KMS-11 (cell line): ENCODE measurements at regions not wholly inside any gene's neighbourhood (a gene's known extent, or its start where the extent isn't known, plus 50 kb on each side); places are given as distances from the start of the nearest gene placed in this dataset.

ENCODE experiments used
- H2AFZ ChIP-seq: fragments of 200-600 bp; sonication (generic); 2 replicates; pipeline ENCODE4 v1.6.1; 2016; ENCODE audit warnings: antibody characterized with exemption, mixed run types, low read depth
- H3K27ac ChIP-seq: fragments of 200-600 bp; sonication (generic); 2 replicates; pipeline ENCODE4 v1.6.1; 2016; ENCODE audit warnings: mild to moderate bottlenecking, mixed run types
- H3K27me3 ChIP-seq: fragments of 200-600 bp; sonication (generic); 2 replicates; pipeline ENCODE4 v1.6.1; 2017; ENCODE audit warnings: mild to moderate bottlenecking, low read depth, mixed run types, moderate library complexity; ENCODE audit not compliant: insufficient read depth
- H3K36me3 ChIP-seq: fragments of 200-600 bp; sonication (generic); 2 replicates; pipeline ENCODE4 v1.6.1; 2017; ENCODE audit warnings: mild to moderate bottlenecking, mixed run types; ENCODE audit not compliant: insufficient read depth
- H3K4me1 ChIP-seq: fragments of 200-600 bp; sonication (generic); 2 replicates; pipeline ENCODE4 v1.6.1; 2016; ENCODE audit warnings: mild to moderate bottlenecking, low read depth, mixed run types; ENCODE audit not compliant: poor library complexity, severe bottlenecking
- H3K4me2 ChIP-seq: fragments of 200-600 bp; sonication (generic); 2 replicates; pipeline ENCODE4 v1.7.0; 2016; ENCODE audit warnings: mild to moderate bottlenecking, mixed run types
- H3K4me3 ChIP-seq: fragments of 200-600 bp; sonication (generic); IDR thresholded peaks from 2 replicates; pipeline ENCODE4 v1.6.1; 2017; ENCODE audit warnings: low read depth, low read length, mixed read lengths; ENCODE audit not compliant: insufficient read depth
- H3K79me2 ChIP-seq: fragments of 200-600 bp; sonication (generic); 2 replicates; pipeline ENCODE4 v1.6.1; 2016; ENCODE audit warnings: low read depth, mixed run types; ENCODE audit not compliant: insufficient read depth
- H3K9ac ChIP-seq: fragments of 200-600 bp; sonication (generic); 2 replicates; pipeline ENCODE4 v1.6.1; 2016; ENCODE audit warnings: mild to moderate bottlenecking, mixed run types
- H4K20me1 ChIP-seq: fragments of 200-600 bp; sonication (generic); 2 replicates; pipeline ENCODE4 v1.6.1; 2016; ENCODE audit warnings: mild to moderate bottlenecking, mixed run types; ENCODE audit not compliant: insufficient read depth
- TF ChIP-seq, protein P1 (sequence below): fragments of 200-600 bp; sonication (generic); conservative IDR thresholded peaks from 2 replicates; pipeline ENCODE4 v1.6.1; 2017; ENCODE audit warnings: low read depth, mild to moderate bottlenecking, antibody characterized with exemption, low read length, moderate library complexity, mixed read lengths

- Histone ChIP-seq H3K4me2 (no peak overlapping the region), H2AFZ (no peak overlapping the region)
- TF ChIP-seq, protein P1, sequence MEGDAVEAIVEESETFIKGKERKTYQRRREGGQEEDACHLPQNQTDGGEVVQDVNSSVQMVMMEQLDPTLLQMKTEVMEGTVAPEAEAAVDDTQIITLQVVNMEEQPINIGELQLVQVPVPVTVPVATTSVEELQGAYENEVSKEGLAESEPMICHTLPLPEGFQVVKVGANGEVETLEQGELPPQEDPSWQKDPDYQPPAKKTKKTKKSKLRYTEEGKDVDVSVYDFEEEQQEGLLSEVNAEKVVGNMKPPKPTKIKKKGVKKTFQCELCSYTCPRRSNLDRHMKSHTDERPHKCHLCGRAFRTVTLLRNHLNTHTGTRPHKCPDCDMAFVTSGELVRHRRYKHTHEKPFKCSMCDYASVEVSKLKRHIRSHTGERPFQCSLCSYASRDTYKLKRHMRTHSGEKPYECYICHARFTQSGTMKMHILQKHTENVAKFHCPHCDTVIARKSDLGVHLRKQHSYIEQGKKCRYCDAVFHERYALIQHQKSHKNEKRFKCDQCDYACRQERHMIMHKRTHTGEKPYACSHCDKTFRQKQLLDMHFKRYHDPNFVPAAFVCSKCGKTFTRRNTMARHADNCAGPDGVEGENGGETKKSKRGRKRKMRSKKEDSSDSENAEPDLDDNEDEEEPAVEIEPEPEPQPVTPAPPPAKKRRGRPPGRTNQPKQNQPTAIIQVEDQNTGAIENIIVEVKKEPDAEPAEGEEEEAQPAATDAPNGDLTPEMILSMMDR, result no peak
These were observed 209.6 kb upstream of the SLC39A10 start for GRCh38 chr2:195447323-195447975.

DNA sequence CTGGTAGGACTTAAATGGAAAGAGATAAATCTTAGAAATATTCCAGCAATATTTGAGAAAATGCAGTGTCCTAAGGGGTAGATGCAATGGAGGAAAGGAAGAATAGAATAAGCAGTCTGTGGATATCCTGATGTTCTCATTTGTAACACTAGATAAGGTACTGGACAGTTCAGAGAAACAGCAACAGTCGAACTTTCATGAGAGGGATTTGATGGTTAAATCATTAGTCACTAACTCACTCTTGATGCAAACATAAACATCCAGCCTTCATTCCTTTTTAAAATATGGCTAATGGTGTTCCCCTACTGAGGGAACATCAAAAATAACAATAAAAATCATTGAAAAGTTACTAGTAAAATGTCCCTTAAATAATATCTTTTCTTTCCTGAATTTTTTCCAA lies 211.4 kb upstream of the SLC39A10 start:
- Histone ChIP-seq H3K4me2 (no peak overlapping the region), H3K9ac (no peak overlapping the region), H4K20me1 (no peaks in the 10 kb centered on the region), H3K36me3 (no peaks in the 10 kb centered on the region), H3K4me1 (no peaks in the 10 kb centered on the region), H2AFZ (no peak overlapping the region), H3K27ac (no peak overlapping the region), H3K27me3 (no peaks in the 10 kb centered on the region), H3K79me2 (no peaks in the 10 kb centered on the region), H3K4me3 (no peak overlapping the region)
- TF ChIP-seq, protein P1, result no peak

More at GRCh38 chr2:195447323-195447975, 209.6 kb upstream of the SLC39A10 start:
- Histone ChIP-seq H3K79me2 (no peaks in the 10 kb centered on the region), H3K4me3 (no peak overlapping the region), H3K36me3 (no peaks in the 10 kb centered on the region), H3K27ac (no peak overlapping the region), H3K4me1 (no peaks in the 10 kb centered on the region), H4K20me1 (no peaks in the 10 kb centered on the region), H3K27me3 (no peaks in the 10 kb centered on the region), H3K9ac (no peak overlapping the region)

- H3K36me3 ChIP-seq, result no peaks in the 10 kb centered on the region
- H3K9ac ChIP-seq, result no peak overlapping the region
- no peaks in the 10 kb centered on the region for H3K27me3 ChIP-seq
- H3K27ac ChIP-seq, result no peak overlapping the region
- no peak overlapping the region for H2AFZ ChIP-seq
- no peaks in the 10 kb centered on the region for H3K4me1 ChIP-seq
- no peaks in the 10 kb centered on the region for H3K79me2 ChIP-seq
- H3K4me3 ChIP-seq, result no peak overlapping the region
- H4K20me1 ChIP-seq, result no peaks in the 10 kb centered on the region
- TF ChIP-seq, protein P1, result no peak
- no peak overlapping the region for H3K4me2 ChIP-seq
These were observed 213.1 kb upstream of the SLC39A10 start for GRCh38 chr2:195443926-195444325.

DNA sequence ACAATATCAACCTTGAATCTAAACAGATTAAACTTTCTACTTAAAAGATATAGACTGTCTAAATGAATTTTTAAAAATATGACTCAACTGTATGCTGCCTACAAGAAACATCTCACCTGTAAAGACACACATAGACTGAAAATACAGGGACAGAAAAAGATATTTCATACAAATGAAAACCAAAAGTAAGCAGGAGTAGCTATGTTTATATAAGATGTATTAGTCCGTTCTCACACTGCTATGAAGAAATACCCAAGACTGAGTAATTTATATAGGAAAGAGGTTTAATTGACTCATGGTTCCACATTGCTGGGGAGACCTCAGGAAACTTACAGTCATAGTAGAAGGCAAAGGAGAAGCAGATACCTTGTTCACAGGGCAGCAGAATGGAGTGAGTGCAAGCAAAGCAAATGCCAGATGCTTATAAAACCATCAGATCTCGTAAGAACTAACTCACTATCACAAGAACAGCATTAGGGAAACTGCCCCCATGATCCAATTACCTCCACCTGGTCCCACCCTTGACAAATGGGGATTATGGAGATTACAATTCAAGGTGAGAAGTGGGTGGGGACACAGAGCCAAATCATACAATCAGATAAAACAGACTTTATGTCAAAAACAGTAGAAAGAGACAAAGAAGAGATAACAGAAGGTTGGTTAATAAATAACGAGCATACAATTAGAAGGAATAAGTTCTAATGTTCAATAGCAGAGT lies 214.4 kb upstream of the SLC39A10 start:
- no peaks in the 10 kb centered on the region for H3K4me1 ChIP-seq
- H3K9ac ChIP-seq, result no peak overlapping the region
- TF ChIP-seq, protein P1, result no peak
- H3K27ac ChIP-seq, result no peak overlapping the region
- no peaks in the 10 kb centered on the region for H3K36me3 ChIP-seq
- H4K20me1 ChIP-seq, result no peaks in the 10 kb centered on the region
- no peak overlapping the region for H2AFZ ChIP-seq
- no peak overlapping the region for H3K4me2 ChIP-seq
- no peaks in the 10 kb centered on the region for H3K79me2 ChIP-seq
- H3K4me3 ChIP-seq, result no peak overlapping the region
- no peaks in the 10 kb centered on the region for H3K27me3 ChIP-seq
